ENCODE measurements at regions not wholly inside any gene's neighbourhood (a gene's known extent, or its start where the extent isn't known, plus 50 kb on each side); places are given as distances from the start of the nearest gene placed in this dataset.

GRCh38 chr2:19552270-19552669, 193.8 kb upstream of the OSR1 start:
- WGBS, 2 experiments (ENCODE audit: low coverage in 1 of 2, low lambda C conversion rate in 2 of 2, missing lambda C conversion rate in 2 of 2) = 79 to 80% methylated on average over 1 of the region's 1 CpG
- H3K4me3 ChIP-seq = no peak overlapping the region
- H4K20me1 ChIP-seq (ENCODE audit: insufficient read depth) = no peaks in the 10 kb centered on the region
- no peak overlapping the region for H3K4me2 ChIP-seq (ENCODE audit: unreplicated experiment)
- DNase-seq = no peak
- H3F3A ChIP-seq (ENCODE audit: insufficient read depth) = no peaks in the 10 kb centered on the region
- H3K27ac ChIP-seq = no peak overlapping the region
- no peak overlapping the region for H3K9ac ChIP-seq
- H3K9me2 ChIP-seq (ENCODE audit: insufficient read depth) = no peaks in the 10 kb centered on the region
- no peak overlapping the region for H2AFZ ChIP-seq
- no peaks in the 10 kb centered on the region for H3K4me1 ChIP-seq (ENCODE audit: insufficient read depth)
- in situ Hi-C loops (cut with MboI) = no loop called here
- no peaks in the 10 kb centered on the region for H3K36me3 ChIP-seq (ENCODE audit: low read depth)
- TF ChIP-seq EZH2phosphoT487 (IDR thresholded peaks at IDR 0.05; ENCODE audit: insufficient read depth, low read depth) (no peak), EZH2 (IDR thresholded peaks at IDR 0.05; ENCODE audit: insufficient read depth, poor library complexity, severe bottlenecking) (no peak)
- no peaks in the 10 kb centered on the region; the same call in 1 of the 2 replicates for H3K27me3 ChIP-seq (replicated peaks; ENCODE audit: insufficient read depth)
- H3K9me3 ChIP-seq (ENCODE audit: low read depth) = no peaks in the 10 kb centered on the region
- no peaks in the 10 kb centered on the region for H3K79me2 ChIP-seq (ENCODE audit: insufficient read depth)

- Histone ChIP-seq H3K27ac (no peak overlapping the region), H4K20me1 (ENCODE audit: insufficient read depth) (no peaks in the 10 kb centered on the region), H3K4me3 (no peak overlapping the region), H3K9ac (no peak overlapping the region), H3K36me3 (ENCODE audit: low read depth) (no peaks in the 10 kb centered on the region), H3K9me3 (ENCODE audit: low read depth) (no peaks in the 10 kb centered on the region), H3K27me3 (replicated peaks; ENCODE audit: insufficient read depth) (no peaks in the 10 kb centered on the region; the same call in 1 of the 2 replicates), H3K9me2 (ENCODE audit: insufficient read depth) (no peaks in the 10 kb centered on the region), H3K79me2 (ENCODE audit: insufficient read depth) (no peaks in the 10 kb centered on the region), H3F3A (ENCODE audit: insufficient read depth) (no peaks in the 10 kb centered on the region), H3K4me2 (ENCODE audit: unreplicated experiment) (no peak overlapping the region), H3K4me1 (ENCODE audit: insufficient read depth) (no peaks in the 10 kb centered on the region), H2AFZ (no peak overlapping the region)
- in situ Hi-C loops (cut with MboI) = no loop called here
- 77 to 78% methylated on average over 9 of the region's 9 CpGs for WGBS, 2 experiments (ENCODE audit: low coverage in 1 of 2, low lambda C conversion rate in 2 of 2, missing lambda C conversion rate in 2 of 2)
- DNase-seq = no peak
- no peak for TF ChIP-seq EZH2 (IDR thresholded peaks at IDR 0.05; ENCODE audit: insufficient read depth, poor library complexity, severe bottlenecking)
- TF ChIP-seq EZH2phosphoT487 (IDR thresholded peaks at IDR 0.05; ENCODE audit: insufficient read depth, low read depth) = no peak
Measured at GRCh38 chr2:19550750-19551149, 192.3 kb upstream of the OSR1 start.

- H3K27me3 ChIP-seq (replicated peaks; ENCODE audit: insufficient read depth) = no peaks in the 10 kb centered on the region
- no peaks in the 10 kb centered on the region for H3K9me3 ChIP-seq (ENCODE audit: low read depth)
- no peaks in the 10 kb centered on the region for H3K4me1 ChIP-seq (ENCODE audit: insufficient read depth)
- no peaks in the 10 kb centered on the region for H4K20me1 ChIP-seq (ENCODE audit: insufficient read depth)
- no peak overlapping the region for H3K4me3 ChIP-seq
- H3K36me3 ChIP-seq (ENCODE audit: low read depth) = no peaks in the 10 kb centered on the region
- H2AFZ ChIP-seq = no peak overlapping the region
- TF ChIP-seq EZH2 (IDR thresholded peaks at IDR 0.05; ENCODE audit: insufficient read depth, poor library complexity, severe bottlenecking) (no peak), EZH2phosphoT487 (IDR thresholded peaks at IDR 0.05; ENCODE audit: insufficient read depth, low read depth) (no peak)
- H3K79me2 ChIP-seq (ENCODE audit: insufficient read depth) = no peaks in the 10 kb centered on the region
- DNase-seq = no peak
- WGBS, 2 experiments (ENCODE audit: low coverage in 1 of 2, low lambda C conversion rate in 2 of 2, missing lambda C conversion rate in 2 of 2) = 88 to 92% methylated on average over 1 of the region's 1 CpG
- H3K9ac ChIP-seq = no peak overlapping the region
- no peaks in the 10 kb centered on the region for H3K9me2 ChIP-seq (ENCODE audit: insufficient read depth)
- H3K4me2 ChIP-seq (ENCODE audit: unreplicated experiment) = no peak overlapping the region
- in situ Hi-C loops (cut with MboI) = no loop called here
- H3K27ac ChIP-seq = no peak overlapping the region
- no peaks in the 10 kb centered on the region for H3F3A ChIP-seq (ENCODE audit: insufficient read depth)
Measured at GRCh38 chr2:19549821-19550220, 191.4 kb upstream of the OSR1 start.

- no peak for DNase-seq
- Histone ChIP-seq H3K27me3 (replicated peaks; ENCODE audit: insufficient read depth) (no peaks in the 10 kb centered on the region), H3K4me1 (ENCODE audit: insufficient read depth) (peaks cover 13% of the 10 kb centered on the region), H3K27ac (no peak overlapping the region), H3F3A (ENCODE audit: insufficient read depth) (peaks cover 12% of the 10 kb centered on the region), H3K9ac (no peak overlapping the region), H3K9me2 (ENCODE audit: insufficient read depth) (peaks cover 5% of the 10 kb centered on the region; the same call in 1 of the 2 replicates), H4K20me1 (ENCODE audit: insufficient read depth) (no peaks in the 10 kb centered on the region), H3K79me2 (ENCODE audit: insufficient read depth) (no peaks in the 10 kb centered on the region), H3K36me3 (ENCODE audit: low read depth) (no peaks in the 10 kb centered on the region), H3K9me3 (ENCODE audit: low read depth) (no peaks in the 10 kb centered on the region), H2AFZ (no peak overlapping the region), H3K4me3 (no peak overlapping the region), H3K4me2 (ENCODE audit: unreplicated experiment) (no peak overlapping the region)
- in situ Hi-C loops (cut with MboI) = no loop called here
- no peak for TF ChIP-seq EZH2 (IDR thresholded peaks at IDR 0.05; ENCODE audit: insufficient read depth, poor library complexity, severe bottlenecking)
- no peak for TF ChIP-seq EZH2phosphoT487 (IDR thresholded peaks at IDR 0.05; ENCODE audit: insufficient read depth, low read depth)
- 88% methylated on average over 1 of the region's 1 CpG for WGBS, 2 experiments (ENCODE audit: low coverage in 1 of 2, low lambda C conversion rate in 2 of 2, missing lambda C conversion rate in 2 of 2)
Measured at GRCh38 chr2:19548116-19548515, 189.7 kb upstream of the OSR1 start.

- Histone ChIP-seq H3K36me3 (ENCODE audit: low read depth) (no peaks in the 10 kb centered on the region), H3K79me2 (ENCODE audit: insufficient read depth) (no peaks in the 10 kb centered on the region), H3K4me2 (ENCODE audit: unreplicated experiment) (no peak overlapping the region), H3K9me3 (ENCODE audit: low read depth) (no peaks in the 10 kb centered on the region), H3K27me3 (replicated peaks; ENCODE audit: insufficient read depth) (no peaks in the 10 kb centered on the region), H3F3A (ENCODE audit: insufficient read depth) (peaks cover 17% of the 10 kb centered on the region), H3K27ac (no peak overlapping the region), H3K4me1 (ENCODE audit: insufficient read depth) (peaks cover 21% of the 10 kb centered on the region), H3K9ac (no peak overlapping the region), H3K9me2 (ENCODE audit: insufficient read depth) (peaks cover 5% of the 10 kb centered on the region; the same call in 1 of the 2 replicates), H3K4me3 (no peak overlapping the region), H2AFZ (no peak overlapping the region), H4K20me1 (ENCODE audit: insufficient read depth) (no peaks in the 10 kb centered on the region)
- DNase-seq = no peak
- TF ChIP-seq EZH2 (IDR thresholded peaks at IDR 0.05; ENCODE audit: insufficient read depth, poor library complexity, severe bottlenecking) = no peak
- TF ChIP-seq EZH2phosphoT487 (IDR thresholded peaks at IDR 0.05; ENCODE audit: insufficient read depth, low read depth) = no peak
- in situ Hi-C loops (cut with MboI) = no loop called here
Measured at GRCh38 chr2:19547321-19547720, 188.9 kb upstream of the OSR1 start.
